ENCODE measurements at regions not wholly inside any gene's neighbourhood (a gene's known extent, or its start where the extent isn't known, plus 50 kb on each side); places are given as distances from the start of the nearest gene placed in this dataset.

DNA sequence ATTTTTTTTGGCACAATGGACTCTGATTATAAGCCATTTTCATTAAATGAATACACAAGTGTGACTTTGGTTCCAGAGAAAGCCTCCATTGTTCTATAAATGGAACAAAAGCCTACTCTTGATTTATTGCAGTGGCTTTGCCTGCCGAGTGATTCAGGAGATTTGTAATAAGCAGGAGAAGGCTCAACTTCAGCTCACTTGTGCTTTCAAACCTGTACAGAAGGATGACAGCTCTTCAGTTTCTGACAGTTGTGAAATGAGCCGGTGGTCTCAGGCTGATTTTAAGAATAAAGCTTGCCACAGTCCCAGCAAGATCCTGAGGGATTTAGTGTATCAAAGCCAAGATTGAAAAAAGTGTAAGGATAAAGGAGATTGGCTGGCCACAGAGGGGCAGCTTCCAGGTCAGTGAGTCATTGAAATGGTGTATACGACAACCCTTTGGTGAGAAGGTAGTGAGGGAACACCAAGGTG, 438.8 kb upstream of the TGFBR2 start:
- peak; percentile 2 for DNase-seq (ENCODE audit: low spot score)

GRCh38 chr3:30169487-30169886, 436.9 kb upstream of the TGFBR2 start:
- peak; percentile 40 for DNase-seq (ENCODE audit: low spot score)

DNA sequence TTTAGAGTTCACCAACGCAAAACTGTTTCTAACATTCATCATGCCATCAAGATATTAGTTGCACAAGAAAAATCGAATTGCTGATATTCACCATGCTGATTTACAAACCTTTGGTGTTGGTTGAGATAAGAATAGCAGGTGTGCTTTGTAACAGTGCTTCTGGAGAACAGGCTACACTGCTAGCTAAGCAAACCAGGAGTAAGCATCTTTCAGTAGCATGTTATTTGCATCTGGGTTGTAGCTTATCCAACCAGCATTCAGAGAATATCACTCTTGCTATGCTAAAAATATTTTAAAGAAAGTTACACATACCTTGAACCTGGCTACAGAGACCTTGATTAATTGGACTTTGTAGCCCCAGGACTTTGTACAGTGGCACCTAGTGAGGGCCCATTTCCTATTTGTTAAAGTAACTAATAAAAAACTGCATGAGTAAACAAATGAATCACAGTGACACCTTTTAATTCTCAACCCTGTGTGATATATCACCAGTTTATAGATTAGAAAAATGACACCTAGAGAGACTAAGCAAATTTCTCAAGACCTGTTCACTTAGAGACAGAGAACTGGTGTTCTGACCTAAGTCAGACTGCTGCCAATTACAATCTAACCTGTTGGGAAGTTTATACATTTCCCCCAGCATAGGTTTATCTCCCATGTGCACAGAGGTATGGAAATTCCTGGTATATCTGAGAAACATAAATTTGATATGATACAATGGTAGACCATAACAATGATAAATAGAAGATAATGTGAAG, 435.5 kb upstream of the TGFBR2 start:
- DNase-seq (ENCODE audit: low spot score): no peak

DNA sequence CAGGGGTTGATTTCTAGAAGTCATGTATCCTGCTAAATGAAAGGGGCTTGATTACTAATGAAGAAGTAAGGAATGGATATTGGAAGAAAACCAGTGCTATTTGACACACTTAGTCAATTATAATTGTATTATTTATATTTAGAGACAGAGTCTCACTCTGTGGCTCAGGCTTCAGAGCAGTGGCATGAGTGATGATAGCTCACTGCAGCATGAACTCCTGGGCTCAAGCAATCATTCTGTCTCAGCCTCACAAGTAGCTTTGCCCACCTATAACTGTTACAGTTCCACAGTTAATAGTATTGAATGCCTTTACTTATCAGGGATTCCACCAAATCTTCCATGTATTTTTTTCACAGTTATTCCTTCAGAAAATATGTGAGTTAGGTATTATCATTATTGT, 432.0 kb upstream of the TGFBR2 start:
- no peak for DNase-seq (ENCODE audit: low spot score)

GRCh38 chr3:30180310-30181177, 425.9 kb upstream of the TGFBR2 start:
- DNase-seq (ENCODE audit: low spot score): no peak

DNA sequence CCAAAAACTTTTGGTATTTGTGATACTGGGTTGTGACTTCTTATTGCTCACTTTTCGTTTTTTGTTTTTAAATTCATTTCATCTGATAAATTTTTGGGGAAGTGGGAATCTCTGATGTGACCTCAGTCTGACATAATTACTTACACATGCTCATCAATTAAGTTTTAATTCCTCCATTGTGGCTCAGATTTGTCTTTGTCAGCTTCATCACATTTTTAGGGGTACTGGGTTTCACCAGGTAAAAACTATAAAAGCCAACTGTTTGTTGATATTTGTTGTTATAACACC, 425.3 kb upstream of the TGFBR2 start:
- DNase-seq (ENCODE audit: low spot score): no peak

- no peak for DNase-seq (ENCODE audit: low spot score)
Observed at GRCh38 chr3:30181581-30181980, 424.8 kb upstream of the TGFBR2 start.

GRCh38 chr3:30183421-30183820, 423.0 kb upstream of the TGFBR2 start:
- no peak for DNase-seq (ENCODE audit: low spot score)

DNA sequence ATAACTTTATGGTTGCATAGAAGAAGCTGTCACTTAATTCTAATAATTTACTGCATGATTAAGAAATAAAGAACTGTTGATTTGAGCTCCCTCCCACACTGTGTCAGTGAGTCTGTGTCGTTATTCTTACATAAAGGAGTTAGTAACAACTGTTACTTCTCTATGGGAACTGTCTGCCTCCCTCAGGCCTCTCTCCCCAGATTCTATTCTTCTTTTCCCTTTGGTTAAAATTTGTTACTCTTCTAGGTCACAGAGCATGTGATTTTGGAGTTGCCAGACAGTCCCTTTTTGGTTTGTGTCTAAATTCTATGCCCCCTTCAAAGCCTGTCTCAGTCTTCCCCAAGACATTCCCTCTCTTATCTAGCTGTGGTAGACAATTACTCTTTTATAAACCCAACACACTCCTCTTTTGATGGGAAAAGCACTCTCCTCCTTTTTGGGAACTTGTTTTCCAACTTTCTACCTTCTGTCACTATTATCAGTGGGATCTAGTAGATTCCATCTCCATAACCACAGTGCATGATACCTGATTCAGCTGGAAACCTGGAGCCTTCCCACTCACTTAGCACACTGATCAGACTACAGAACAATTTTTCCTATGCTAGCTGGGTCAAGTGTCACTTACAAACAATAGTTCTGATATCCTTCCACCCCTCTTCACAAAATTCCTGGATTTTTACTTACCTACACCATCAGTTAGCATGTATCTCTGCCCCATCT, 422.1 kb upstream of the TGFBR2 start:
- no peak for DNase-seq (ENCODE audit: low spot score)

DNA sequence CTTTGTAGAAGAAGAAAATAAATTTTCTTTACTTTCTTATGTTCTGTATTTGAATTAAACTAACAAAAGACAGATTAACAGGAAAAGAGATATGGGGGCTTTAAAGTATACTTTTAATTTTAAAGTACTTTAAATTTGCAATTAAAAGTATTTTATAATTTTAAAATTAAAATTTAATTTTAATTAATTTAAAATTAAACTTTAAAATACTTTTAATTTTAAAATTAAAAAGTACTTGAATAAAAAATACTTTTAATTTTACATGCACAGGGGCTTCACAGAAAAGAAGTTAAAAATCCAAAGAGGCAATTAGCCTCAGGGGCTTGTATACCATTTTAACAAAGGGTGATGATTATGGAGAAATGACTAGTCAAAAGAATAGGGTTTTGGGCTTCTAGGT, 420.5 kb upstream of the TGFBR2 start:
- no peak for DNase-seq (ENCODE audit: low spot score)

- DNase-seq (ENCODE audit: low spot score): no peak
Observed at GRCh38 chr3:30186741-30187219, 419.6 kb upstream of the TGFBR2 start.

GRCh38 chr3:30187366-30187765, 419.0 kb upstream of the TGFBR2 start:
- DNase-seq (ENCODE audit: low spot score): no peak

DNA sequence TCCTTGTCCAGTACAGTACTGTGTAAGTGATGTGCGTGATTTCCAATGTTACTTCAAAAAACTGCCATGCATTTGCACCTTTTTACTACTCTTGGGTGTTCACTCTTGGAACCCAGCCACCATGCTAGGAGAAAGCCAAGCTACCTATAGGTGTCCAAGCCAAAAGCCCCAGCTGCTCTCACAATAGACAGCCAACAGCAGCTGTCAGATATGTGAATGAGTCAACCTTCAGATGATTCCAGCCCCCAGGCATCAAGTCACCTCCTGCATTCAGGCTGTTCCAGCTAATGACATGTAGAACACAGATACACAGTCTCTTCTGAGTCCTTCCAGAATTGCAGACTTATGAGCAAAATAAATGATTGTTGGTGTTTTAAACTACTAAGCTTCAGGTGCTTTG, 417.7 kb upstream of the TGFBR2 start:
- no peak for DNase-seq (ENCODE audit: low spot score)

DNA sequence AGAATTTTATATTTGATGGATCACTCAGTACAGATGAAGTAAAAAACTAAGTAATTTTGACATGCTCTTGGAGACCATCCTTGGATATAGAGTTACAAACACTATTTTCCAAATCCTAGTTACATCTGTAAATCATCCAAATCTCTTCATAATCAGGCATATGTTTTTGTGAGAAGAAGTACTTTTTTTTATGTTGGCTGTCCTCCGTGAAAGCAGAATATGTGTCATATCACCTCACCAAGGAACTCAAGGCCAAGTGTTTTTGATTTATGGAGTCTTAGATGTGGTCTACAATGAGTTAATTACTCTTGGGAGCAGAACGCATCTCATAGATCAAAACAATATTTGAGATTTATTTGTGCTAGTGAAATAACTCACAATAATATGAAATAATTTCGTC, 416.5 kb upstream of the TGFBR2 start:
- no peak for DNase-seq (ENCODE audit: low spot score)

DNA sequence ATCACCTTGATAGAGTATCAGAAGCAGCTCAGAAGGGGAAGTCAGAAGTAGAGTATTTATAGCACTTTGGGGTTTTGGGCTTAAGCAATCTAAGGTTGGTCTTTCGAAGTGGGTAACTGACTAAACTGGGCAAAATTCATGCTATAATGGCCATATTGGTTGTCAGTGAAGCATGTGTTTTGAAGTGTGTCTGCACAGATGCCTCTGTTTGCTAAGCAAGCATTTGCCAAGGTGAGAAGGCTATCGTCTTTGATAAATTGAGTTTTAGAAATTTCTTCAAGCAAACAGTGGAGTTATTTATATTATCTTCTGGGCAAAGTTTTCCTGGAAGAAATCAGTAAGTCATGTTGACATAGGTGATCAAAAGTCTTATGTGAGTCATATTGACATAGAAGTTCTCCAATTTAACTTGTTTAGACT, 412.8 kb upstream of the TGFBR2 start:
- no peak for DNase-seq (ENCODE audit: low spot score)

DNA sequence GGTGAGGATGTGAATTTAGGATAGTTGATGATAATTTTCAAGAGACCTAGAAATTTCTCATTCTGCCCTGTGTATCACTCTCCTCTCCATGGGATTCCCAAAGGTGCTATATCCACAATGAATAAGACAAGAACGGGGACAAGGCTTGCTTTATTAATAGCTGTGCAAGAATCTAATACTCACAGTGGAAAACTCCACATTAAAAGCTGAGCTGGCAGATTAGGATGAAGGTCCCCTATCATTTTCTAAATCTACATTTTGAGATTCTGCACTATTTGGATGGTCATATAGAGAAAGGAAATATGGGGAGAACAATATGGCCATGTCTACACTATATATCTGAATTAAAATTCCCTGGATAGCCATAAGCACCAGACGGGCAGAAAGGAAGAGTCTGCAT, 411.0 kb upstream of the TGFBR2 start:
- DNase-seq (ENCODE audit: low spot score): no peak

GRCh38 chr3:30198162-30198561, 408.2 kb upstream of the TGFBR2 start:
- peak; percentile 60 for DNase-seq (ENCODE audit: low spot score)

GRCh38 chr3:30199096-30199759, 407.2 kb upstream of the TGFBR2 start:
- peak; percentile 70 for DNase-seq (ENCODE audit: low spot score)

- DNase-seq (ENCODE audit: low spot score): no peak
Observed at GRCh38 chr3:30199855-30200254, 406.5 kb upstream of the TGFBR2 start.

GRCh38 chr3:30201715-30202114, 404.7 kb upstream of the TGFBR2 start:
- no peak for DNase-seq (ENCODE audit: low spot score)

- no peak for DNase-seq (ENCODE audit: low spot score)
Observed at GRCh38 chr3:30203301-30203700, 403.1 kb upstream of the TGFBR2 start.

GRCh38 chr3:30204126-30204525, 402.3 kb upstream of the TGFBR2 start:
- no peak for DNase-seq (ENCODE audit: low spot score)
